CD4-positive, alpha-beta T cell (primary cell): ENCODE measurements at regions not wholly inside any gene's neighbourhood (a gene's known extent, or its start where the extent isn't known, plus 50 kb on each side); places are given as distances from the start of the nearest gene placed in this dataset.

Source experiments
- ATAC-seq: fragments of 200-7000 bp; cut with Tn5 transposase; one replicate; pipeline ENCODE4 v1.10.0; 2022; ENCODE audit warnings: mild to moderate bottlenecking; ENCODE audit not compliant: poor library complexity
- CTCF ChIA-PET: fragments of 350-600 bp; sonication (Branson Sonifier 250); formaldehyde crosslinking; loops from one replicate; lab custom pipeline; 2021; ENCODE audit warnings: antibody characterized with exemption, inconsistent platforms; lab: Charles Lee
- POLR2A ChIA-PET: fragments of 350-600 bp; sonication (Branson Sonifier 250); formaldehyde crosslinking; loops from one replicate; lab custom pipeline; 2021; ENCODE audit warnings: antibody characterized with exemption, inconsistent platforms; lab: Charles Lee
- DNase-seq, 14 experiments: peaks; one replicate each; pipeline ENCODE4 v3.0.0-alpha.2; 2013 to 2020; ENCODE audit warnings: mixed read lengths in 2 of 14
- H3K27ac ChIP-seq, 2 donors: one replicate each; pipeline versions ENCODE4 v1.5.1 to v1.7.0; 2013; ENCODE audit warnings: low read length in 2 of 2, low read depth in 1 of 2, mild to moderate bottlenecking in 1 of 2
- H3K27me3 ChIP-seq, 2 experiments: 1 replicate in 1 of 2; 2 replicates in 1 of 2; pipeline versions ENCODE4 v1.6.1 to v1.7.0; 2013; ENCODE audit warnings: low read length in 2 of 2, control low read depth in 1 of 2, mild to moderate bottlenecking in 1 of 2, moderate library complexity in 1 of 2; ENCODE audit not compliant: insufficient read depth in 2 of 2, control insufficient read depth in 1 of 2
- H3K36me3 ChIP-seq: one replicate; pipeline ENCODE4 v1.6.1; 2013; ENCODE audit warnings: low read length, control low read depth; ENCODE audit not compliant: insufficient read depth
- H3K4me1 ChIP-seq: one replicate; pipeline ENCODE4 v1.6.1; 2013; ENCODE audit warnings: low read length, control low read depth; ENCODE audit not compliant: insufficient read depth
- H3K4me3 ChIP-seq: one replicate; pipeline ENCODE4 v1.5.1; 2013; ENCODE audit warnings: mild to moderate bottlenecking, low read length, moderate library complexity
- H3K9me3 ChIP-seq, 2 experiments: 1 replicate in 1 of 2; 2 replicates in 1 of 2; pipeline versions ENCODE4 v1.6.1 to v1.7.0; 2013; ENCODE audit warnings: low read length in 2 of 2, mild to moderate bottlenecking in 2 of 2, control low read depth in 1 of 2, moderate library complexity in 1 of 2; ENCODE audit not compliant: control insufficient read depth in 1 of 2, insufficient read depth in 1 of 2
- H3K27ac Mint-ChIP-seq: one replicate; pipeline ENCODE4 v1.8.0; 2020; ENCODE audit warnings: mixed read lengths
- H3K27me3 Mint-ChIP-seq: one replicate; pipeline ENCODE4 v1.8.0; 2021; ENCODE audit warnings: mixed read lengths
- H3K36me3 Mint-ChIP-seq: one replicate; pipeline ENCODE4 v1.8.0; 2021; ENCODE audit warnings: low read depth, mixed read lengths
- H3K4me1 Mint-ChIP-seq: one replicate; pipeline ENCODE4 v1.8.0; 2021; ENCODE audit warnings: low read depth, mixed read lengths
- H3K4me3 Mint-ChIP-seq: one replicate; pipeline ENCODE4 v1.8.0; 2020; ENCODE audit warnings: mild to moderate bottlenecking, mixed read lengths
- H3K9me3 Mint-ChIP-seq: one replicate; pipeline ENCODE4 v1.8.0; 2020; ENCODE audit warnings: mixed read lengths
- CTCF ChIP-seq: fragments of 200-600 bp; IDR thresholded peaks from one replicate; pipeline ENCODE4 v1.8.0; 2022; ENCODE audit warnings: antibody characterized with exemption, mild to moderate bottlenecking
- intact Hi-C, 2 experiments: fragments of 100-400 bp; cut with DNase I in 1 of 2; cut with micrococcal nuclease in 1 of 2; formaldehyde crosslinking; loops; one replicate each; pipeline versions ENCODE4 v1.15.1 to v1.9.0; 2023 to 2025; cut with DNase I, micrococcal nuclease

GRCh38 chr4:184309241-184310170 lies 91.8 kb upstream of the ENPP6 start:
- no peak for TF ChIP-seq CTCF
- peak in 2 of 14 experiments; percentile 7 to 32 for DNase-seq
- Histone ChIP-seq H3K4me3 (no peak overlapping the region), H3K27ac (no peak overlapping the region), H3K36me3 (no peaks in the 10 kb centered on the region), H3K9me3 (peaks cover 0 to 5% of the 10 kb centered on the region in 2 experiments), H3K27me3 (no peaks in the 10 kb centered on the region), H3K4me1 (peaks cover 21% of the 10 kb centered on the region)
- peak; percentile 60 for ATAC-seq
- H3K9me3 Mint-ChIP-seq: no peaks in the 10 kb centered on the region
- H3K27ac Mint-ChIP-seq: peak overlapping the region; percentile 31
- peaks cover 30% of the 10 kb centered on the region for H3K4me1 Mint-ChIP-seq
- ChIA-PET POLR2A (interaction anchor here (1.4 to 2.5 kb wide), 2 partner anchors 45 to 80 kb away, joined by 4 to 5 read pairs; no protein-coding TSS in a partner anchor), CTCF (no interaction called here)
- H3K27me3 Mint-ChIP-seq: no peaks in the 10 kb centered on the region
- no peaks in the 10 kb centered on the region for H3K36me3 Mint-ChIP-seq
- H3K4me3 Mint-ChIP-seq: no peak overlapping the region
- intact Hi-C loops: loop anchor here in 1 of 2 experiments (1.0 kb wide), 1 partner anchor 229 kb away; no protein-coding TSS in a partner anchor

GRCh38 chr4:184306949-184307348 lies 89.3 kb upstream of the ENPP6 start:
- Mint-ChIP-seq H3K9me3 (peaks cover 3% of the 10 kb centered on the region), H3K27me3 (no peaks in the 10 kb centered on the region), H3K4me3 (no peak overlapping the region), H3K27ac (no peak overlapping the region), H3K36me3 (no peaks in the 10 kb centered on the region), H3K4me1 (peaks cover 30% of the 10 kb centered on the region)
- TF ChIP-seq CTCF: no peak
- no peak for DNase-seq
- no peak for ATAC-seq
- Histone ChIP-seq H3K4me1 (peaks cover 21% of the 10 kb centered on the region), H3K9me3 (peaks cover 0 to 5% of the 10 kb centered on the region in 2 experiments), H3K4me3 (no peak overlapping the region), H3K36me3 (no peaks in the 10 kb centered on the region), H3K27ac (no peak overlapping the region), H3K27me3 (no peaks in the 10 kb centered on the region)
- POLR2A ChIA-PET: interaction anchor here (0.6 to 0.7 kb wide), 2 partner anchors 503 to 733 kb away, joined by 3 to 5 read pairs; no protein-coding TSS in a partner anchor
- intact Hi-C loops: no loop called here
- CTCF ChIA-PET: no interaction called here

GRCh38 chr4:184306470-184306869 lies 88.8 kb upstream of the ENPP6 start:
- H3K36me3 Mint-ChIP-seq: no peaks in the 10 kb centered on the region
- intact Hi-C loops: no loop called here
- peaks cover 3% of the 10 kb centered on the region for H3K9me3 Mint-ChIP-seq
- ChIA-PET CTCF (no interaction called here), POLR2A (interaction anchor here (0.9 kb wide), 1 partner anchor 14 kb away, joined by 3 read pairs; no protein-coding TSS in a partner anchor)
- Histone ChIP-seq H3K27me3 (no peaks in the 10 kb centered on the region), H3K4me3 (no peak overlapping the region), H3K27ac (no peak overlapping the region), H3K4me1 (peaks cover 21% of the 10 kb centered on the region), H3K36me3 (no peaks in the 10 kb centered on the region), H3K9me3 (peaks cover 0 to 5% of the 10 kb centered on the region in 2 experiments)
- no peak overlapping the region for H3K4me3 Mint-ChIP-seq
- peaks cover 29% of the 10 kb centered on the region for H3K4me1 Mint-ChIP-seq
- TF ChIP-seq CTCF: no peak
- DNase-seq (no peak), ATAC-seq (no peak)
- H3K27me3 Mint-ChIP-seq: no peaks in the 10 kb centered on the region
- H3K27ac Mint-ChIP-seq: no peak overlapping the region
